Tibial nerve (tissue), 4 donors: ENCODE measurements at regions not wholly inside any gene's neighbourhood (a gene's known extent, or its start where the extent isn't known, plus 50 kb on each side); places are given as distances from the start of the nearest gene placed in this dataset.

Experiments
- EP300 ChIP-seq, 2 donors: sonication (generic); formaldehyde crosslinking; IDR thresholded peaks; one replicate each; pipeline ENCODE4 v1.6.1; 2017; ENCODE audit warnings: antibody characterized with exemption in 2 of 2, mild to moderate bottlenecking in 1 of 2
- POLR2A ChIP-seq, 2 donors: fragments of 450-650 bp; IDR thresholded peaks; one replicate each; pipeline ENCODE4 v1.6.1; 2017; ENCODE audit warnings: antibody characterized with exemption in 2 of 2, mild to moderate bottlenecking in 2 of 2, moderate library complexity in 2 of 2
- TF ChIP-seq, protein P1 (sequence below), 5 experiments: fragments of 200-600 bp in 3 of 5; fragments of 450-650 bp in 2 of 5; sonication (generic) in 3 of 5; IDR thresholded peaks; one replicate each; pipeline ENCODE4 v1.5.1; 2016 to 2019; ENCODE audit warnings: antibody characterized with exemption in 5 of 5, mild to moderate bottlenecking in 3 of 5, moderate library complexity in 2 of 5

- TF ChIP-seq, protein P1, sequence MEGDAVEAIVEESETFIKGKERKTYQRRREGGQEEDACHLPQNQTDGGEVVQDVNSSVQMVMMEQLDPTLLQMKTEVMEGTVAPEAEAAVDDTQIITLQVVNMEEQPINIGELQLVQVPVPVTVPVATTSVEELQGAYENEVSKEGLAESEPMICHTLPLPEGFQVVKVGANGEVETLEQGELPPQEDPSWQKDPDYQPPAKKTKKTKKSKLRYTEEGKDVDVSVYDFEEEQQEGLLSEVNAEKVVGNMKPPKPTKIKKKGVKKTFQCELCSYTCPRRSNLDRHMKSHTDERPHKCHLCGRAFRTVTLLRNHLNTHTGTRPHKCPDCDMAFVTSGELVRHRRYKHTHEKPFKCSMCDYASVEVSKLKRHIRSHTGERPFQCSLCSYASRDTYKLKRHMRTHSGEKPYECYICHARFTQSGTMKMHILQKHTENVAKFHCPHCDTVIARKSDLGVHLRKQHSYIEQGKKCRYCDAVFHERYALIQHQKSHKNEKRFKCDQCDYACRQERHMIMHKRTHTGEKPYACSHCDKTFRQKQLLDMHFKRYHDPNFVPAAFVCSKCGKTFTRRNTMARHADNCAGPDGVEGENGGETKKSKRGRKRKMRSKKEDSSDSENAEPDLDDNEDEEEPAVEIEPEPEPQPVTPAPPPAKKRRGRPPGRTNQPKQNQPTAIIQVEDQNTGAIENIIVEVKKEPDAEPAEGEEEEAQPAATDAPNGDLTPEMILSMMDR (IDR thresholded peaks at IDR 0.05) = no peak
- no peak for TF ChIP-seq POLR2A (IDR thresholded peaks at IDR 0.05)
- no peak for TF ChIP-seq EP300 (IDR thresholded peaks at IDR 0.05)
Observed at GRCh38 chr12:18895540-18895939, 157.6 kb downstream of the CAPZA3 start.
